Heart right ventricle (tissue), 16 donors: ENCODE measurements at regions not wholly inside any gene's neighbourhood (a gene's known extent, or its start where the extent isn't known, plus 50 kb on each side); places are given as distances from the start of the nearest gene placed in this dataset.

Source experiments
- ATAC-seq, 8 donors: fragments of 200-7000 bp; cut with Tn5 transposase; one replicate each; pipeline ENCODE4 v1.9.1; 2020; ENCODE audit warnings: mild to moderate bottlenecking in 8 of 8, moderate library complexity in 8 of 8, moderate number of reproducible peaks in 1 of 8
- DNase-seq, 2 donors: peaks; one replicate each; pipeline ENCODE4 v3.0.0-alpha.2; 2020
- H3K27ac ChIP-seq, 10 donors: fragments of 200-600 bp; sonication (generic) in 2 of 10; one replicate each; pipeline versions ENCODE4 v1.5.0 to v1.8.0; 2020 to 2022; ENCODE audit warnings: mild to moderate bottlenecking in 3 of 10
- H3K27me3 ChIP-seq, 7 donors: fragments of 200-600 bp; one replicate each; pipeline ENCODE4 v1.8.0; 2021 to 2022; ENCODE audit warnings: mild to moderate bottlenecking in 2 of 7
- H3K36me3 ChIP-seq, 9 donors: fragments of 200-600 bp; sonication (generic) in 1 of 9; one replicate each; pipeline versions ENCODE4 v1.5.0 to v1.8.0; 2020 to 2022; ENCODE audit warnings: mild to moderate bottlenecking in 2 of 9
- H3K4me1 ChIP-seq, 9 donors: fragments of 200-600 bp; sonication (generic) in 1 of 9; one replicate each; pipeline versions ENCODE4 v1.5.0 to v1.8.0; 2020 to 2022; ENCODE audit warnings: mild to moderate bottlenecking in 4 of 9
- H3K4me3 ChIP-seq, 10 donors: fragments of 200-600 bp; sonication (generic) in 2 of 10; one replicate each; pipeline versions ENCODE4 v1.5.0 to v1.8.0; 2020 to 2022; ENCODE audit warnings: mild to moderate bottlenecking in 7 of 10, moderate library complexity in 2 of 10
- H3K9me3 ChIP-seq, 11 donors: fragments of 200-600 bp in 10 of 11; sonication (generic) in 2 of 11; one replicate each; pipeline versions ENCODE4 v1.5.0 to v1.8.0; 2013 to 2022; ENCODE audit warnings: mild to moderate bottlenecking in 2 of 11, control low read depth in 1 of 11, moderate library complexity in 1 of 11
- CTCF ChIP-seq, 9 donors: fragments of 200-600 bp; sonication (generic) in 2 of 9; IDR thresholded peaks; one replicate each; pipeline versions ENCODE4 v1.5.0 to v1.8.0; 2021 to 2022; ENCODE audit warnings: antibody characterized with exemption in 9 of 9, mild to moderate bottlenecking in 5 of 9, moderate library complexity in 1 of 9
- WGBS, 2 donors: extraction: QIAGEN DNeasy Blood & Tissue Kit; methylation state at CpG; one replicate each; pipeline ENCODE4 v1.1.7; 2013; ENCODE audit warnings: inconsistent platforms in 1 of 2; 5-methylcytosine and 5-hydroxymethylcytosine counted together
- intact Hi-C, 10 donors: fragments of 100-400 bp; cut with DNase I; formaldehyde crosslinking; loops; one replicate each; pipeline versions ENCODE4 v1.11.1 to v1.14.2; 2022
- donor health status: Arrhythmogenic right ventricular cardiomyopathy.
- donor health status: ischemic (EF 13 %, LVEDD 7.1; RV severe dilation, severe dysfunction).
- donor health status: healthy with polysubstance abuse.
- donor health status: DM: no; HTN: yes; CAD: no.
- donor health status: DM: no; HTN: no; CAD: no.
- donor health status: ischemic (EF 25% LVEDD 6.9; RV normal size, moderate dysfunction).
- donor health status: ischemic (EF 25% LVEDD 5.7; RV mildly dilated, moderate dysfunction).
- donor health status: healthy.
- donor health status: DM: yes; HTN: yes; CAD: no.
- donor health status: Ischemic cardiomyopathy.
- donor health status: ischemic (EF 35%, LVEDD 5.7; RV mildly dilated, moderate dysfunction).
- donor health status: nonischemic (EF 11% LVEDD 7.7; RV severe dilation, severe dysfunction).
- donor health status: DM: yes; HTN: yes; CAD: no.
- donor health status: PGD.
- donor health status: ischemic (EF 29% LVEDD 5.4; RV normal size, mild dysfunction).
- donor health status: nonischemic (EF 23%, LVEDD 6.1; RV moderate dilation, normal function).

DNA sequence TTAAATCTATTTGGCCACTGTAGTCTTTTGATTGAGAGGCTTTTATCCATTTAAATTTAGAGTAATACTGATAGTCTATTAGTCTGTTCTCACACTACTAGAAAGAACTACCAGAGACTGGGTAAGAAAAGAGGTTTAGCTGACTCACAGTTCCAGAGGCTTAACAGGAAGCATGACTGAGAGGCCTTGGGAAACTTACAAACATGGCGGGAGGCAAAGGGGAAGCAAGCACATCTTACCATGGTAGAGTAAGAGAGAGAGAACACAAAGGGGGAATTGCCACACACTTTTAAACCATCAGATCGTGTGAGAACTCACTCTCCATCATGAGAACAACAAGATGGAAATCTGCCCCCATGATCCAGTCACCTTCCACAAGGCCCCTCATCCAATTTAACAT lies 410.9 kb downstream of the PDGFC start:
- no peak overlapping the region for H3K4me3 ChIP-seq
- peaks cover 0 to 8% (median 0%) of the 10 kb centered on the region in 11 donors for H3K9me3 ChIP-seq
- TF ChIP-seq CTCF (IDR thresholded peaks at IDR 0.05): no peak
- H3K36me3 ChIP-seq: no peaks in the 10 kb centered on the region
- intact Hi-C loops: no loop called here
- no peaks in the 10 kb centered on the region for H3K4me1 ChIP-seq
- DNase-seq (no peak), ATAC-seq (no peak)
- no peaks in the 10 kb centered on the region for H3K27me3 ChIP-seq
- H3K27ac ChIP-seq: no peak overlapping the region
- 85 to 93% methylated on average over 2 of the region's 2 CpGs for WGBS, 2 donors

- Histone ChIP-seq H3K4me3 (no peak overlapping the region), H3K4me1 (no peaks in the 10 kb centered on the region), H3K27me3 (no peaks in the 10 kb centered on the region), H3K36me3 (no peaks in the 10 kb centered on the region), H3K9me3 (peaks cover 0 to 8% (median 0%) of the 10 kb centered on the region in 11 donors), H3K27ac (no peak overlapping the region)
- DNase-seq (no peak), ATAC-seq (no peak)
- 81 to 87% methylated on average over 3 of the region's 3 CpGs for WGBS, 2 donors
- no peak for TF ChIP-seq CTCF (IDR thresholded peaks at IDR 0.05)
- intact Hi-C loops: no loop called here
Measured at GRCh38 chr4:156559346-156559745, 412.3 kb downstream of the PDGFC start.

- Histone ChIP-seq H3K9me3 (peaks cover 0 to 8% (median 0%) of the 10 kb centered on the region in 11 donors), H3K36me3 (no peaks in the 10 kb centered on the region), H3K27ac (no peak overlapping the region), H3K4me1 (no peaks in the 10 kb centered on the region), H3K4me3 (no peak overlapping the region), H3K27me3 (no peaks in the 10 kb centered on the region)
- TF ChIP-seq CTCF (IDR thresholded peaks at IDR 0.05): no peak
- intact Hi-C loops: no loop called here
- DNase-seq: no peak
- WGBS, 2 donors: 76 to 81% methylated on average over 7 of the region's 7 CpGs
- ATAC-seq: no peak
Measured at GRCh38 chr4:156558373-156559025, 413.1 kb downstream of the PDGFC start.

GRCh38 chr4:156557920-156558319 lies 413.7 kb downstream of the PDGFC start:
- intact Hi-C loops: no loop called here
- H3K4me1 ChIP-seq: no peaks in the 10 kb centered on the region
- H3K36me3 ChIP-seq: no peaks in the 10 kb centered on the region
- no peak overlapping the region for H3K4me3 ChIP-seq
- DNase-seq: no peak
- H3K9me3 ChIP-seq: peaks cover 0 to 8% (median 0%) of the 10 kb centered on the region in 11 donors
- H3K27ac ChIP-seq: no peak overlapping the region
- no peak for TF ChIP-seq CTCF (IDR thresholded peaks at IDR 0.05)
- 92 to 96% methylated on average over 3 of the region's 3 CpGs for WGBS, 2 donors
- no peak for ATAC-seq
- H3K27me3 ChIP-seq: no peaks in the 10 kb centered on the region
